Vagina (tissue), 2 donors: ENCODE measurements at regions not wholly inside any gene's neighbourhood (a gene's known extent, or its start where the extent isn't known, plus 50 kb on each side); places are given as distances from the start of the nearest gene placed in this dataset.

Source experiments
- DNase-seq, 2 donors: peaks; one replicate each; pipeline ENCODE4 v3.0.0-alpha.2; 2017; ENCODE audit errors: extremely low spot score in 2 of 2
- H3K27ac ChIP-seq: fragments of 200-600 bp; sonication (generic); one replicate; pipeline ENCODE4 v1.5.1; 2019
- H3K27me3 ChIP-seq: fragments of 200-600 bp; sonication (generic); one replicate; pipeline ENCODE4 v1.5.1; 2019
- H3K36me3 ChIP-seq, 2 donors: fragments of 200-600 bp; sonication (generic); one replicate each; pipeline ENCODE4 v1.5.1; 2017 to 2019
- H3K4me1 ChIP-seq: fragments of 200-600 bp; sonication (generic); one replicate; pipeline ENCODE4 v1.5.1; 2019
- H3K4me3 ChIP-seq, 2 donors: fragments of 200-600 bp; sonication (generic); 1 replicate in 1 of 2; 2 replicates in 1 of 2; pipeline ENCODE4 v1.5.1; 2016 to 2019
- H3K9me3 ChIP-seq: fragments of 200-600 bp; sonication (generic); one replicate; pipeline ENCODE4 v1.5.1; 2019
- CTCF ChIP-seq, 3 experiments: fragments of 450-650 bp in 2 of 3; fragments of 200-600 bp in 1 of 3; sonication (generic) in 1 of 3; IDR thresholded peaks; one replicate each; pipeline ENCODE4 v1.5.1; 2017 to 2019; ENCODE audit warnings: antibody characterized with exemption in 3 of 3, mild to moderate bottlenecking in 2 of 3, moderate library complexity in 2 of 3
- POLR2A ChIP-seq, 2 donors: fragments of 450-650 bp; IDR thresholded peaks; one replicate each; pipeline ENCODE4 v1.6.1; 2017; ENCODE audit warnings: antibody characterized with exemption in 2 of 2, mild to moderate bottlenecking in 2 of 2, moderate library complexity in 2 of 2
- POLR2AphosphoS5 ChIP-seq, 2 donors: sonication (generic); formaldehyde crosslinking; IDR thresholded peaks; one replicate each; pipeline ENCODE4 v1.9.0; 2017; ENCODE audit warnings: antibody characterized with exemption in 2 of 2, mild to moderate bottlenecking in 2 of 2, low read depth in 1 of 2; ENCODE audit not compliant: insufficient read depth in 1 of 2
- intact Hi-C: fragments of 100-400 bp; cut with DNase I; formaldehyde crosslinking; loops from one replicate; pipeline ENCODE4 v1.15.1; 2023

GRCh38 chr18:40387130-40387787 lies 1567.8 kb upstream of the PIK3C3 start:
- no peak for DNase-seq
- H3K9me3 ChIP-seq: no peaks in the 10 kb centered on the region
- TF ChIP-seq POLR2AphosphoS5 (IDR thresholded peaks at IDR 0.05; ENCODE audit: insufficient read depth in 1 of 2, low read depth in 1 of 2) (no peak), POLR2A (IDR thresholded peaks at IDR 0.05) (no peak), CTCF (IDR thresholded peaks at IDR 0.05) (no peak)
- intact Hi-C loops: no loop called here
- no peaks in the 10 kb centered on the region for H3K36me3 ChIP-seq
- H3K4me1 ChIP-seq: no peaks in the 10 kb centered on the region
- H3K27me3 ChIP-seq: no peaks in the 10 kb centered on the region
- no peak overlapping the region for H3K27ac ChIP-seq
- no peak overlapping the region for H3K4me3 ChIP-seq

GRCh38 chr18:40382197-40382596 lies 1572.8 kb upstream of the PIK3C3 start:
- no peaks in the 10 kb centered on the region for H3K4me1 ChIP-seq
- DNase-seq: no peak
- intact Hi-C loops: no loop called here
- H3K4me3 ChIP-seq: no peak overlapping the region
- no peaks in the 10 kb centered on the region for H3K36me3 ChIP-seq
- no peaks in the 10 kb centered on the region for H3K27me3 ChIP-seq
- H3K9me3 ChIP-seq: no peaks in the 10 kb centered on the region
- H3K27ac ChIP-seq: no peak overlapping the region
- TF ChIP-seq POLR2AphosphoS5 (IDR thresholded peaks at IDR 0.05; ENCODE audit: insufficient read depth in 1 of 2, low read depth in 1 of 2) (no peak), POLR2A (IDR thresholded peaks at IDR 0.05) (no peak), CTCF (IDR thresholded peaks at IDR 0.05) (no peak)

GRCh38 chr18:40380686-40381439 lies 1574.2 kb upstream of the PIK3C3 start:
- H3K9me3 ChIP-seq: no peaks in the 10 kb centered on the region
- TF ChIP-seq POLR2AphosphoS5 (IDR thresholded peaks at IDR 0.05; ENCODE audit: insufficient read depth in 1 of 2, low read depth in 1 of 2) (no peak), POLR2A (IDR thresholded peaks at IDR 0.05) (no peak), CTCF (IDR thresholded peaks at IDR 0.05) (no peak)
- intact Hi-C loops: no loop called here
- no peak overlapping the region for H3K27ac ChIP-seq
- H3K4me1 ChIP-seq: no peaks in the 10 kb centered on the region
- H3K36me3 ChIP-seq: no peaks in the 10 kb centered on the region
- DNase-seq: no peak
- no peak overlapping the region for H3K4me3 ChIP-seq
- no peaks in the 10 kb centered on the region for H3K27me3 ChIP-seq

GRCh38 chr18:40375837-40376236 lies 1579.2 kb upstream of the PIK3C3 start:
- no peak overlapping the region for H3K4me3 ChIP-seq
- intact Hi-C loops: no loop called here

More at GRCh38 chr18:40375837-40376236, 1579.2 kb upstream of the PIK3C3 start:
- TF ChIP-seq POLR2A (IDR thresholded peaks at IDR 0.05): no peak
- no peak for TF ChIP-seq CTCF (IDR thresholded peaks at IDR 0.05)
- no peak for TF ChIP-seq POLR2AphosphoS5 (IDR thresholded peaks at IDR 0.05; ENCODE audit: insufficient read depth in 1 of 2, low read depth in 1 of 2)
- H3K27ac ChIP-seq: no peak overlapping the region
- no peaks in the 10 kb centered on the region for H3K9me3 ChIP-seq
- DNase-seq: no peak
- no peaks in the 10 kb centered on the region for H3K36me3 ChIP-seq
- no peaks in the 10 kb centered on the region for H3K4me1 ChIP-seq
- H3K27me3 ChIP-seq: no peaks in the 10 kb centered on the region
